Endothelial cell of umbilical vein (primary cell): ENCODE measurements at regions not wholly inside any gene's neighbourhood (a gene's known extent, or its start where the extent isn't known, plus 50 kb on each side); places are given as distances from the start of the nearest gene placed in this dataset.

Experiments used
- BruUV-seq: library from RNA; stranded (reverse); fragments of 400-500 nt; replicated peaks from 2 replicates; lab custom pipeline; 2021; lab: Mats Ljungman, UMichigan
- CTCF ChIA-PET: fragments of 300-600, 350-600 bp; sonication (Branson Sonifier 250); formaldehyde crosslinking; loops from one replicate; lab custom pipeline; 2021; ENCODE audit warnings: antibody characterized with exemption, inconsistent platforms; lab: Charles Lee
- POLR2A ChIA-PET: fragments of 300-600, 350-600 bp; sonication (Branson Sonifier 250); formaldehyde crosslinking; loops from one replicate; lab custom pipeline; 2021; ENCODE audit warnings: antibody characterized with exemption, inconsistent platforms; lab: Charles Lee
- DNase-seq: peaks from one replicate; pipeline ENCODE4 v3.0.0-alpha.2; 2011; ENCODE audit warnings: low read depth, low spot score
- FAIRE-seq: peaks from 2 replicates; lab custom pipeline; 2011; peaks lifted over from hg19 to GRCh38; lab: Jason Lieb, UNC
- H2AFZ ChIP-seq: 2 replicates; pipeline ENCODE4 v1.6.0; 2012; ENCODE audit warnings: low read depth, low read length, control low read depth, inconsistent platforms
- H3K27ac ChIP-seq: 2 replicates; pipeline ENCODE4 v1.5.1; 2011; ENCODE audit warnings: low read depth, mild to moderate bottlenecking, control low read depth, low read length, moderate library complexity; ENCODE audit not compliant: insufficient read depth
- H3K27me3 ChIP-seq, 2 experiments: 2 replicates each; pipeline versions ENCODE4 v1.6.0 to v1.6.1; 2011; ENCODE audit warnings: low read length in 2 of 2, mixed read lengths in 1 of 2; ENCODE audit not compliant: control insufficient read depth in 2 of 2, insufficient read depth in 2 of 2
- H3K36me3 ChIP-seq, 2 experiments: 2 replicates in 1 of 2; 3 replicates in 1 of 2; pipeline ENCODE4 v1.5.1; 2011; ENCODE audit warnings: low read length in 2 of 2, mild to moderate bottlenecking in 1 of 2, moderate library complexity in 1 of 2; ENCODE audit not compliant: control insufficient read depth in 2 of 2, insufficient read depth in 2 of 2; ENCODE audit errors: extremely low read depth in 1 of 2
- H3K4me1 ChIP-seq: 3 replicates; pipeline ENCODE4 v1.5.1; 2011; ENCODE audit warnings: mild to moderate bottlenecking, low read length; ENCODE audit not compliant: control insufficient read depth, insufficient read depth; ENCODE audit errors: extremely low read depth
- H3K4me2 ChIP-seq: 2 replicates; pipeline ENCODE4 v1.6.1; 2011; ENCODE audit warnings: low read length, control low read depth, mixed read lengths; ENCODE audit not compliant: insufficient read depth
- H3K4me3 ChIP-seq, 3 experiments: fragments of 200-600 bp in 1 of 3; sonication (generic), shearing (Covaris generic) in 1 of 3; replicated peaks in 1 of 3; 2 replicates each; pipeline ENCODE4 v1.5.1; 2011 to 2016; ENCODE audit warnings: control low read depth in 3 of 3, low read length in 3 of 3, mild to moderate bottlenecking in 2 of 3, inconsistent platforms in 1 of 3, low read depth in 1 of 3, moderate library complexity in 1 of 3; ENCODE audit not compliant: insufficient read depth in 1 of 3
- H3K79me2 ChIP-seq: 2 replicates; pipeline ENCODE4 v1.6.0; 2012; ENCODE audit warnings: low read length, inconsistent platforms; ENCODE audit not compliant: control insufficient read depth, insufficient read depth
- H3K9ac ChIP-seq: replicated peaks from 2 replicates; pipeline ENCODE3; 2011; ENCODE audit warnings: low read length, control low read depth; ENCODE audit not compliant: insufficient read depth; ENCODE audit errors: extremely low read depth
- H3K9me1 ChIP-seq: replicated peaks from 3 replicates; pipeline ENCODE4 v1.6.0; 2011; ENCODE audit warnings: mild to moderate bottlenecking, low read length; ENCODE audit not compliant: control insufficient read depth, insufficient read depth; ENCODE audit errors: extremely low read depth
- H3K9me3 ChIP-seq: replicated peaks from 2 replicates; pipeline ENCODE4 v1.5.1; 2012; ENCODE audit warnings: low read length, inconsistent platforms; ENCODE audit not compliant: control insufficient read depth, insufficient read depth
- H4K20me1 ChIP-seq: replicated peaks from 2 replicates; pipeline ENCODE3; 2011; ENCODE audit warnings: mild to moderate bottlenecking, low read length; ENCODE audit not compliant: control insufficient read depth, insufficient read depth; ENCODE audit errors: extremely low read depth
- EZH2 ChIP-seq: IDR thresholded peaks from 2 replicates; pipeline ENCODE4 v1.6.1; 2012; ENCODE audit warnings: borderline replicate concordance, low read depth, mild to moderate bottlenecking, moderate library complexity, low read length, inconsistent platforms; ENCODE audit not compliant: severe bottlenecking
- FOS ChIP-seq: IDR thresholded peaks from 2 replicates; pipeline ENCODE4 v1.6.1; 2011; ENCODE audit warnings: mild to moderate bottlenecking, low read length, moderate library complexity, borderline replicate concordance; ENCODE audit not compliant: insufficient read depth
- GATA2 ChIP-seq: IDR thresholded peaks from 2 replicates; pipeline ENCODE4 v1.7.0; 2011; ENCODE audit warnings: low read depth, mild to moderate bottlenecking, moderate library complexity, mixed read lengths, low read length; ENCODE audit not compliant: insufficient read length, insufficient read depth
- JUN ChIP-seq: IDR thresholded peaks from 2 replicates; pipeline ENCODE4 v1.6.1; 2011; ENCODE audit warnings: borderline replicate concordance, low read depth; ENCODE audit not compliant: insufficient read length, insufficient read depth
- MYC ChIP-seq: IDR thresholded peaks from one replicate; pipeline ENCODE4 v1.6.1; 2011; ENCODE audit warnings: mild to moderate bottlenecking, low read depth, low read length
- POLR2A ChIP-seq: IDR thresholded peaks from 2 replicates; pipeline ENCODE4 v1.6.1; 2012; ENCODE audit warnings: low read depth, mild to moderate bottlenecking, control low read depth, low read length
- POLR2AphosphoS5 ChIP-seq: IDR thresholded peaks from 2 replicates; pipeline ENCODE4 v1.6.1; 2012; ENCODE audit warnings: low read depth, mild to moderate bottlenecking, control low read depth, low read length, moderate library complexity; ENCODE audit not compliant: insufficient read depth
- dilution Hi-C: fragments of 300-500 bp; cut with MboI; formaldehyde crosslinking; loops from one replicate; pipeline ENCODE4 v1.15.0; 2019; ENCODE audit warnings: low sequenced_read_pairs; ENCODE audit not compliant: extremely low pct_ligation_motif_present
- intact Hi-C: fragments of 100-400 bp; cut with micrococcal nuclease; formaldehyde crosslinking; loops from one replicate; pipeline ENCODE4 v1.10.0; 2022
- TF ChIP-seq, protein P1 (sequence below): IDR thresholded peaks from 2 replicates; pipeline ENCODE4 v1.6.1; 2011; ENCODE audit not compliant: insufficient read depth, insufficient read length
- TF ChIP-seq, protein P2 (sequence below), 2 donors: IDR thresholded peaks; 1 replicate in 1 of 2; 2 replicates in 1 of 2; pipeline ENCODE4 v1.5.1; 2011; ENCODE audit warnings: low read length in 2 of 2, mild to moderate bottlenecking in 2 of 2, moderate library complexity in 2 of 2, control low read depth in 1 of 2, inconsistent platforms in 1 of 2, low read depth in 1 of 2; ENCODE audit not compliant: insufficient read depth in 1 of 2; ENCODE audit errors: extremely low read depth in 1 of 2

DNA sequence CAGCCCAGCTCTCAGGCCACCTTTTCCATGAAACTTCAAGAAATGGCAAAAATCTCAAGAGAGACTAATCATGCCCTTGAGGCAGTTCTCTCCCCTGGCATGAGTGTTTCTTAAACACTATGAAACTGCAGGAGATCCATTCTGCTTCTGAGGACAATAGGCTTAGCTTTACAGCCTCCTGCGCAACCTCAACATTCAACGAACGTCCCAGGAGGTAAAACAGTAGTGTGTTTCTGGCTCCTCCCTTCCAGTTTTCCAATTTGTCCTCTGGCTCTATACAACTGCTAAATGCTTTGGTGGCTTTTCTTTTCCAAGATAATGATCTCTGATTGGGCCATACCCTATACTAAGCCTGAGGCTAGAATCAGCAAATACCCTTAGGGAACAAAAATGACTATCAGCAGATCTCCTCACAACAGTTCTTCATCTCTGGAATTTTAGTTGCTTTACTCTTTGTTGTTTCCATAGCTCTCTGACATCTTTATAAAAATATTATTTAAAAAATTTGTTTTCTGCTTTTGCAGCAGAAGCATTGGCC, 87.0 kb upstream of the FAT1 start:
- no peak overlapping the region for H2AFZ ChIP-seq
- no peak overlapping the region for H3K27ac ChIP-seq
- TF ChIP-seq, protein P1, sequence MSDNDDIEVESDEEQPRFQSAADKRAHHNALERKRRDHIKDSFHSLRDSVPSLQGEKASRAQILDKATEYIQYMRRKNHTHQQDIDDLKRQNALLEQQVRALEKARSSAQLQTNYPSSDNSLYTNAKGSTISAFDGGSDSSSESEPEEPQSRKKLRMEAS: no peak
- TF ChIP-seq GATA2 (no peak), JUN (no peak), POLR2A (no peak), MYC (no peak), FOS (no peak), POLR2AphosphoS5 (no peak), EZH2 (no peak)
- TF ChIP-seq, protein P2, sequence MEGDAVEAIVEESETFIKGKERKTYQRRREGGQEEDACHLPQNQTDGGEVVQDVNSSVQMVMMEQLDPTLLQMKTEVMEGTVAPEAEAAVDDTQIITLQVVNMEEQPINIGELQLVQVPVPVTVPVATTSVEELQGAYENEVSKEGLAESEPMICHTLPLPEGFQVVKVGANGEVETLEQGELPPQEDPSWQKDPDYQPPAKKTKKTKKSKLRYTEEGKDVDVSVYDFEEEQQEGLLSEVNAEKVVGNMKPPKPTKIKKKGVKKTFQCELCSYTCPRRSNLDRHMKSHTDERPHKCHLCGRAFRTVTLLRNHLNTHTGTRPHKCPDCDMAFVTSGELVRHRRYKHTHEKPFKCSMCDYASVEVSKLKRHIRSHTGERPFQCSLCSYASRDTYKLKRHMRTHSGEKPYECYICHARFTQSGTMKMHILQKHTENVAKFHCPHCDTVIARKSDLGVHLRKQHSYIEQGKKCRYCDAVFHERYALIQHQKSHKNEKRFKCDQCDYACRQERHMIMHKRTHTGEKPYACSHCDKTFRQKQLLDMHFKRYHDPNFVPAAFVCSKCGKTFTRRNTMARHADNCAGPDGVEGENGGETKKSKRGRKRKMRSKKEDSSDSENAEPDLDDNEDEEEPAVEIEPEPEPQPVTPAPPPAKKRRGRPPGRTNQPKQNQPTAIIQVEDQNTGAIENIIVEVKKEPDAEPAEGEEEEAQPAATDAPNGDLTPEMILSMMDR (IDR thresholded peaks at IDR 0.05; ENCODE audit: extremely low read depth in 1 of 2, insufficient read depth in 1 of 2, low read depth in 1 of 2, low read length in 2 of 2): no peak
- no peak overlapping the region for H3K4me2 ChIP-seq
- intact Hi-C loops (no loop called here), dilution Hi-C loops (no loop called here)
- no peak overlapping the region for H3K9ac ChIP-seq
- no peaks in the 10 kb centered on the region for H3K79me2 ChIP-seq
- H3K4me1 ChIP-seq: no peaks in the 10 kb centered on the region
- no peaks in the 10 kb centered on the region for H4K20me1 ChIP-seq
- H3K9me1 ChIP-seq: no peaks in the 10 kb centered on the region
- no peaks in the 10 kb centered on the region for H3K36me3 ChIP-seq
- no peak for FAIRE-seq
- BruUV-seq: no TSS peak
- POLR2A ChIA-PET: no interaction called here
- H3K9me3 ChIP-seq: no peaks in the 10 kb centered on the region
- no peaks in the 10 kb centered on the region for H3K27me3 ChIP-seq
- H3K4me3 ChIP-seq: no peak overlapping the region
- CTCF ChIA-PET: no interaction called here
- no peak for DNase-seq
